ENCODE measurements at regions not wholly inside any gene's neighbourhood (a gene's known extent, or its start where the extent isn't known, plus 50 kb on each side); places are given as distances from the start of the nearest gene placed in this dataset.

DNA sequence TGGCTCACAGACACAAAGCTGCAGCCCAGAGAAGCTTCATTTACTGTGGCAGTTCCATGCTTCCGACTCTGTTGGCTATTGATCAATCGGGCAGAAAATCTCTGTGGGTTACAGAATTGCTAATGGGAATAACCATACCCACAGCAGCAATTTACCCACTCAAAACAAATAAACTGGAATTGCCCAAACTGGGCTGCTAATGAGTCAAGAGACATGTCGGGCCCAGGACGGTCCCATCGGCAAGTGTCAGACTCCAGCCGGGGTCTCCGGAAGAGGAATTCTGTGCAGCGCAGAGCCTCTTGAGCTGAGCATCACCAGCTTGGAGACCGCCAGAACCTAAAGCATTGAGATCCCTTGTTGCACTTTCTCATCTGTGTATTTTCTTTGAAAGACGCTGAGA, 67.8 kb downstream of the TMEM18 start:
- intact Hi-C loops (cut with micrococcal nuclease) = no loop called here
- TF ChIP-seq, protein P1, sequence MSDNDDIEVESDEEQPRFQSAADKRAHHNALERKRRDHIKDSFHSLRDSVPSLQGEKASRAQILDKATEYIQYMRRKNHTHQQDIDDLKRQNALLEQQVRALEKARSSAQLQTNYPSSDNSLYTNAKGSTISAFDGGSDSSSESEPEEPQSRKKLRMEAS (IDR thresholded peaks at IDR 0.05; ENCODE audit: insufficient read depth, insufficient read length) = no peak
- TF ChIP-seq FOS (IDR thresholded peaks at IDR 0.05; ENCODE audit: borderline replicate concordance, insufficient read depth, low read length) = no peak
- no peak for TF ChIP-seq EZH2 (IDR thresholded peaks at IDR 0.05; ENCODE audit: borderline replicate concordance, low read depth, low read length, severe bottlenecking)
- DNase-seq (ENCODE audit: low read depth, low spot score) (no peak), FAIRE-seq (no peak)
- ChIA-PET POLR2A (no interaction called here), CTCF (no interaction called here)
- Histone ChIP-seq H3K4me3 (replicated peaks in 1 of 3; ENCODE audit: insufficient read depth in 1 of 3, low read depth in 1 of 3, low read length in 3 of 3) (no peak overlapping the region), H3K9ac (replicated peaks; ENCODE audit: extremely low read depth, insufficient read depth, low read length) (no peak overlapping the region), H3K27ac (ENCODE audit: insufficient read depth, low read depth, low read length) (no peak overlapping the region), H3K9me1 (replicated peaks; ENCODE audit: control insufficient read depth, extremely low read depth, insufficient read depth, low read length) (no peaks in the 10 kb centered on the region), H4K20me1 (replicated peaks; ENCODE audit: control insufficient read depth, extremely low read depth, insufficient read depth, low read length) (no peaks in the 10 kb centered on the region), H3K9me3 (replicated peaks; ENCODE audit: control insufficient read depth, insufficient read depth, low read length) (no peaks in the 10 kb centered on the region), H2AFZ (ENCODE audit: low read depth, low read length) (no peak overlapping the region), H3K4me2 (ENCODE audit: insufficient read depth, low read length) (no peak overlapping the region), H3K36me3 (ENCODE audit: control insufficient read depth in 2 of 2, extremely low read depth in 1 of 2, insufficient read depth in 2 of 2, low read length in 2 of 2) (no peaks in the 10 kb centered on the region), H3K79me2 (ENCODE audit: control insufficient read depth, insufficient read depth, low read length) (no peaks in the 10 kb centered on the region), H3K27me3 (ENCODE audit: control insufficient read depth in 2 of 2, insufficient read depth in 2 of 2, low read length in 2 of 2) (no peaks in the 10 kb centered on the region), H3K4me1 (ENCODE audit: control insufficient read depth, extremely low read depth, insufficient read depth, low read length) (no peaks in the 10 kb centered on the region)
- no TSS peak for BruUV-seq (replicated peaks)
- dilution Hi-C loops (cut with MboI; ENCODE audit: extremely low pct_ligation_motif_present, low sequenced_read_pairs) = no loop called here

DNA sequence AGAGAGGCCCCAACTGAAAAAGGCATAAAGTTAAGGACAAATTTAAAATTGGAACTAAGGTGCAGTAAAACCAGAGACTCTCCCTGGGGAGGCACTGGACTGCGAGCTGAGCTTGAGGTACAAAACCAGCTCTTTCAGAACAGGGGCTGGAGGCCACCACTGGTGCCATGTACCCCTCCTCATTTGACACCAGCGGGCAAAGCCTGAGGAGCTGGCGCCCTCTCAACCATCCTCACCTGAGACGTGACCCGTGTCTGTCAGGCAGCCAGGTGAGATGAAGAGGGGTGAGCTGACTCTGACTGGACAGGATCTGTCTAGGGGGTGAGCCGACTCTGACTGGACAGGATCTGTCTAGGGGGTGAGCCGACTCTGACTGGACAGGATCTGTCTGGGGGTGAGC, 68.5 kb downstream of the TMEM18 start:
- dilution Hi-C loops (cut with MboI; ENCODE audit: extremely low pct_ligation_motif_present, low sequenced_read_pairs) = no loop called here
- POLR2A ChIA-PET = interaction anchor here (0.7 kb wide), 1 partner anchor 99 kb away, joined by 3 read pairs; no protein-coding TSS in a partner anchor
- DNase-seq (ENCODE audit: low read depth, low spot score) = no peak
- CTCF ChIA-PET = no interaction called here
- H2AFZ ChIP-seq (ENCODE audit: low read depth, low read length) = no peak overlapping the region
- H3K36me3 ChIP-seq (ENCODE audit: control insufficient read depth in 2 of 2, extremely low read depth in 1 of 2, insufficient read depth in 2 of 2, low read length in 2 of 2) = no peaks in the 10 kb centered on the region
- H3K27me3 ChIP-seq (ENCODE audit: control insufficient read depth in 2 of 2, insufficient read depth in 2 of 2, low read length in 2 of 2) = no peaks in the 10 kb centered on the region
- TF ChIP-seq POLR2A (IDR thresholded peaks at IDR 0.05; ENCODE audit: low read depth, low read length) (no peak), POLR2AphosphoS5 (IDR thresholded peaks at IDR 0.05; ENCODE audit: insufficient read depth, low read depth, low read length) (no peak), FOS (IDR thresholded peaks at IDR 0.05; ENCODE audit: borderline replicate concordance, insufficient read depth, low read length) (no peak), GATA2 (IDR thresholded peaks at IDR 0.05; ENCODE audit: insufficient read depth, insufficient read length, low read depth, low read length) (no peak), EZH2 (IDR thresholded peaks at IDR 0.05; ENCODE audit: borderline replicate concordance, low read depth, low read length, severe bottlenecking) (no peak), JUN (IDR thresholded peaks at IDR 0.05; ENCODE audit: borderline replicate concordance, insufficient read depth, insufficient read length, low read depth) (no peak), MYC (IDR thresholded peaks at IDR 0.05; ENCODE audit: low read depth, low read length) (no peak)
- TF ChIP-seq, protein P1 (IDR thresholded peaks at IDR 0.05; ENCODE audit: insufficient read depth, insufficient read length) = no peak
- TF ChIP-seq, protein P2, sequence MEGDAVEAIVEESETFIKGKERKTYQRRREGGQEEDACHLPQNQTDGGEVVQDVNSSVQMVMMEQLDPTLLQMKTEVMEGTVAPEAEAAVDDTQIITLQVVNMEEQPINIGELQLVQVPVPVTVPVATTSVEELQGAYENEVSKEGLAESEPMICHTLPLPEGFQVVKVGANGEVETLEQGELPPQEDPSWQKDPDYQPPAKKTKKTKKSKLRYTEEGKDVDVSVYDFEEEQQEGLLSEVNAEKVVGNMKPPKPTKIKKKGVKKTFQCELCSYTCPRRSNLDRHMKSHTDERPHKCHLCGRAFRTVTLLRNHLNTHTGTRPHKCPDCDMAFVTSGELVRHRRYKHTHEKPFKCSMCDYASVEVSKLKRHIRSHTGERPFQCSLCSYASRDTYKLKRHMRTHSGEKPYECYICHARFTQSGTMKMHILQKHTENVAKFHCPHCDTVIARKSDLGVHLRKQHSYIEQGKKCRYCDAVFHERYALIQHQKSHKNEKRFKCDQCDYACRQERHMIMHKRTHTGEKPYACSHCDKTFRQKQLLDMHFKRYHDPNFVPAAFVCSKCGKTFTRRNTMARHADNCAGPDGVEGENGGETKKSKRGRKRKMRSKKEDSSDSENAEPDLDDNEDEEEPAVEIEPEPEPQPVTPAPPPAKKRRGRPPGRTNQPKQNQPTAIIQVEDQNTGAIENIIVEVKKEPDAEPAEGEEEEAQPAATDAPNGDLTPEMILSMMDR (IDR thresholded peaks at IDR 0.05; ENCODE audit: extremely low read depth in 1 of 2, insufficient read depth in 1 of 2, low read depth in 1 of 2, low read length in 2 of 2) = no peak
- H3K4me3 ChIP-seq (replicated peaks in 1 of 3; ENCODE audit: insufficient read depth in 1 of 3, low read depth in 1 of 3, low read length in 3 of 3) = no peak overlapping the region
- intact Hi-C loops (cut with micrococcal nuclease) = no loop called here
- BruUV-seq (replicated peaks) = no TSS peak
- H3K9ac ChIP-seq (replicated peaks; ENCODE audit: extremely low read depth, insufficient read depth, low read length) = no peak overlapping the region
- H3K27ac ChIP-seq (ENCODE audit: insufficient read depth, low read depth, low read length) = no peak overlapping the region
- H3K9me1 ChIP-seq (replicated peaks; ENCODE audit: control insufficient read depth, extremely low read depth, insufficient read depth, low read length) = no peaks in the 10 kb centered on the region
- no peak for FAIRE-seq
- H3K79me2 ChIP-seq (ENCODE audit: control insufficient read depth, insufficient read depth, low read length) = no peaks in the 10 kb centered on the region
- H3K9me3 ChIP-seq (replicated peaks; ENCODE audit: control insufficient read depth, insufficient read depth, low read length) = no peaks in the 10 kb centered on the region
- H4K20me1 ChIP-seq (replicated peaks; ENCODE audit: control insufficient read depth, extremely low read depth, insufficient read depth, low read length) = no peaks in the 10 kb centered on the region
- no peak overlapping the region for H3K4me2 ChIP-seq (ENCODE audit: insufficient read depth, low read length)
- H3K4me1 ChIP-seq (ENCODE audit: control insufficient read depth, extremely low read depth, insufficient read depth, low read length) = no peaks in the 10 kb centered on the region

All from endothelial cell of umbilical vein (primary cell).